Nephron (organoid): ENCODE measurements at regions not wholly inside any gene's neighbourhood (a gene's known extent, or its start where the extent isn't known, plus 50 kb on each side); places are given as distances from the start of the nearest gene placed in this dataset.

Source experiments
- H3K27ac Mint-ChIP-seq, 3 experiments: 2 replicates each; pipeline ENCODE4 v1.8.0; 2020; ENCODE audit warnings: mixed read lengths in 3 of 3, mild to moderate bottlenecking in 2 of 3, moderate library complexity in 1 of 3
- H3K27me3 Mint-ChIP-seq: 2 replicates; pipeline ENCODE4 v1.8.0; 2021; ENCODE audit warnings: low read depth, mild to moderate bottlenecking, moderate library complexity, mixed read lengths
- H3K36me3 Mint-ChIP-seq: 2 replicates; pipeline ENCODE4 v1.8.0; 2020; ENCODE audit warnings: low read depth, mixed read lengths
- H3K4me1 Mint-ChIP-seq: 2 replicates; pipeline ENCODE4 v1.8.0; 2020; ENCODE audit warnings: mixed read lengths
- H3K4me3 Mint-ChIP-seq, 3 experiments: 2 replicates each; pipeline ENCODE4 v1.8.0; 2020; ENCODE audit warnings: mild to moderate bottlenecking in 3 of 3, mixed read lengths in 3 of 3, moderate library complexity in 2 of 3
- H3K9me3 Mint-ChIP-seq: 2 replicates; pipeline ENCODE4 v1.8.0; 2020; ENCODE audit warnings: mixed read lengths
- CTCF ChIP-seq, 3 experiments: fragments of 200-600 bp; sonication (generic); IDR thresholded peaks; one replicate each; pipeline ENCODE4 v1.5.0; 2021; ENCODE audit warnings: antibody characterized with exemption in 3 of 3; ENCODE audit not compliant: unreplicated experiment in 3 of 3

- no peak for TF ChIP-seq CTCF (IDR thresholded peaks at IDR 0.05; ENCODE audit: unreplicated experiment in 3 of 3)
- Mint-ChIP-seq H3K27me3 (peaks cover 5% of the 10 kb centered on the region), H3K4me1 (no peaks in the 10 kb centered on the region), H3K9me3 (peaks cover 15% of the 10 kb centered on the region), H3K36me3 (peaks cover 3% of the 10 kb centered on the region), H3K27ac (no peak overlapping the region), H3K4me3 (no peak overlapping the region)
These were observed 85.6 kb downstream of the SETD4 start for GRCh38 chr21:35974775-35975174.

- Mint-ChIP-seq H3K36me3 (no peaks in the 10 kb centered on the region), H3K9me3 (no peaks in the 10 kb centered on the region), H3K27me3 (peaks cover 5% of the 10 kb centered on the region), H3K4me3 (no peak overlapping the region), H3K4me1 (no peaks in the 10 kb centered on the region), H3K27ac (no peak overlapping the region)
- no peak for TF ChIP-seq CTCF (IDR thresholded peaks at IDR 0.05; ENCODE audit: unreplicated experiment in 3 of 3)
These were observed 88.5 kb downstream of the SETD4 start for GRCh38 chr21:35971824-35972223.

- no peak overlapping the region for H3K27ac Mint-ChIP-seq
These were observed 91.0 kb downstream of the SETD4 start for GRCh38 chr21:35969281-35969680.

DNA sequence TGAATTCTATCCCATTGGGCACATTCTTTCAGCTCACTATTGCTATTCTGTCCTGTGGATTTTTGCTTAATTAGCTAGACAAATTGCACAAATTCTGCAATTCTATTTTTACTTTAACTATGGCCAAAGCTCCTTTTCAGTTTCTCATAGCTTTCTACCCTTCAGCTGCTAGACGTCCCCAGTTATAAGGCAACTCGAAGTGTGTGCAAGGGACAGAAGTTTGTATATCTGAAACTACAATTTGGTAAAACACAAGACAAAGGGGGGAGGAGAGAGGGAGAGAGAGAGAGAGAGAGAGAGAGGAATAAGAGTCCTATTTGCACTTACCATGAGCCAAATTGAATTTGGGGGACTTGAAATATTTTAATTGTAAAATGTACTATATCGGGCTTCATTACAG is 91.8 kb downstream of the SETD4 start:
- H3K36me3 Mint-ChIP-seq: no peaks in the 10 kb centered on the region
- H3K4me3 Mint-ChIP-seq: no peak overlapping the region
- no peak for TF ChIP-seq CTCF (IDR thresholded peaks at IDR 0.05; ENCODE audit: unreplicated experiment in 3 of 3)
- peaks cover 5% of the 10 kb centered on the region for H3K27me3 Mint-ChIP-seq
- H3K4me1 Mint-ChIP-seq: no peaks in the 10 kb centered on the region
- no peaks in the 10 kb centered on the region for H3K9me3 Mint-ChIP-seq
- no peak overlapping the region for H3K27ac Mint-ChIP-seq

More at GRCh38 chr21:35969281-35969680, 91.0 kb downstream of the SETD4 start:
- peaks cover 5% of the 10 kb centered on the region for H3K27me3 Mint-ChIP-seq
- H3K36me3 Mint-ChIP-seq: no peaks in the 10 kb centered on the region
- no peak overlapping the region for H3K4me3 Mint-ChIP-seq
- H3K4me1 Mint-ChIP-seq: no peaks in the 10 kb centered on the region
- H3K9me3 Mint-ChIP-seq: no peaks in the 10 kb centered on the region
- TF ChIP-seq CTCF (IDR thresholded peaks at IDR 0.05; ENCODE audit: unreplicated experiment in 3 of 3): no peak

GRCh38 chr21:35965699-35966098 is 94.6 kb downstream of the SETD4 start:
- H3K4me3 Mint-ChIP-seq: no peak overlapping the region
- no peaks in the 10 kb centered on the region for H3K4me1 Mint-ChIP-seq
- no peaks in the 10 kb centered on the region for H3K9me3 Mint-ChIP-seq
- H3K36me3 Mint-ChIP-seq: no peaks in the 10 kb centered on the region
- H3K27me3 Mint-ChIP-seq: peaks cover 8% of the 10 kb centered on the region
- TF ChIP-seq CTCF (IDR thresholded peaks at IDR 0.05; ENCODE audit: unreplicated experiment in 3 of 3): no peak
- H3K27ac Mint-ChIP-seq: no peak overlapping the region

GRCh38 chr21:35963920-35964451 is 96.3 kb downstream of the SETD4 start:
- Mint-ChIP-seq H3K27me3 (peaks cover 8% of the 10 kb centered on the region), H3K4me3 (no peak overlapping the region), H3K4me1 (no peaks in the 10 kb centered on the region), H3K36me3 (no peaks in the 10 kb centered on the region), H3K9me3 (no peaks in the 10 kb centered on the region), H3K27ac (no peak overlapping the region)
- no peak for TF ChIP-seq CTCF (IDR thresholded peaks at IDR 0.05; ENCODE audit: unreplicated experiment in 3 of 3)
